IMR-90 (cell line): ENCODE measurements at regions not wholly inside any gene's neighbourhood (a gene's known extent, or its start where the extent isn't known, plus 50 kb on each side); places are given as distances from the start of the nearest gene placed in this dataset.

Experiments used
- ATAC-seq: fragments of 200-7000 bp; cut with Tn5 transposase; 2 replicates; pipeline ENCODE4 v1.9.1; 2020; ENCODE audit warnings: low read depth, mild to moderate bottlenecking, moderate library complexity
- BruUV-seq: library from RNA; stranded (reverse); fragments of 400-500 nt; replicated peaks from 2 replicates; lab custom pipeline; 2021; lab: Mats Ljungman, UMichigan
- CTCF ChIA-PET: fragments of 300-600 bp; formaldehyde crosslinking; extraction: SDS; loops from one replicate; lab custom pipeline; 2021; ENCODE audit warnings: antibody characterized with exemption; lab: Yijun Ruan, JAX
- POLR2A ChIA-PET: fragments of 300-600 bp; sonication (Branson Sonifier 250); formaldehyde crosslinking; loops from one replicate; lab custom pipeline; 2022; ENCODE audit warnings: antibody characterized with exemption; ENCODE audit not compliant: unreplicated experiment; lab: Charles Lee
- DNase-seq: peaks from one replicate; pipeline ENCODE4 v3.0.0; 2013
- H2AFZ ChIP-seq: replicated peaks from 2 replicates; pipeline ENCODE3; 2013; ENCODE audit warnings: low read length, mild to moderate bottlenecking; ENCODE audit not compliant: poor library complexity
- H2AK5ac ChIP-seq: 2 replicates; pipeline ENCODE4 v1.6.1; 2013; ENCODE audit warnings: low read depth, low read length, inconsistent platforms
- H2AK9ac ChIP-seq: replicated peaks from 2 replicates; pipeline ENCODE3; 2013; ENCODE audit warnings: mild to moderate bottlenecking, low read depth, low read length, moderate library complexity; ENCODE audit not compliant: poor library complexity
- H2BK120ac ChIP-seq: 2 replicates; pipeline ENCODE4 v1.6.1; 2013; ENCODE audit warnings: low read depth, low read length, inconsistent platforms
- H2BK15ac ChIP-seq: 3 replicates; pipeline ENCODE4 v1.6.1; 2013; ENCODE audit warnings: low read depth, low read length, inconsistent platforms
- H2BK20ac ChIP-seq: 2 replicates; pipeline ENCODE4 v1.6.1; 2013; ENCODE audit warnings: low read depth, mild to moderate bottlenecking, inconsistent platforms, low read length, moderate library complexity
- H2BK5ac ChIP-seq: 2 replicates; pipeline ENCODE4 v1.6.1; 2013; ENCODE audit warnings: mild to moderate bottlenecking, low read depth, low read length, inconsistent platforms; ENCODE audit not compliant: poor library complexity, severe bottlenecking
- H3K14ac ChIP-seq: replicated peaks from 2 replicates; pipeline ENCODE4 v1.6.1; 2013; ENCODE audit warnings: low read depth, low read length, inconsistent platforms
- H3K18ac ChIP-seq: 2 replicates; pipeline ENCODE4 v1.6.1; 2013; ENCODE audit warnings: low read depth, low read length, control low read depth
- H3K23ac ChIP-seq: 2 replicates; pipeline ENCODE4 v1.6.1; 2013; ENCODE audit warnings: low read depth, low read length, inconsistent platforms
- H3K27ac ChIP-seq: 2 replicates; pipeline ENCODE4 v1.5.1; 2013; ENCODE audit warnings: mild to moderate bottlenecking, control low read depth, low read length; ENCODE audit not compliant: insufficient read depth
- H3K27me3 ChIP-seq: 2 replicates; pipeline ENCODE4 v1.6.1; 2013; ENCODE audit warnings: low read length; ENCODE audit not compliant: control insufficient read depth, insufficient read depth
- H3K36me3 ChIP-seq: 2 replicates; pipeline ENCODE4 v1.6.1; 2013; ENCODE audit warnings: low read length, mixed read lengths; ENCODE audit not compliant: control insufficient read depth, insufficient read depth
- H3K4ac ChIP-seq: 2 replicates; pipeline ENCODE4 v1.6.1; 2013; ENCODE audit warnings: low read depth, low read length, inconsistent platforms
- H3K4me1 ChIP-seq: 2 replicates; pipeline ENCODE4 v1.6.1; 2013; ENCODE audit warnings: low read length, mixed read lengths; ENCODE audit not compliant: control insufficient read depth, insufficient read depth
- H3K4me2 ChIP-seq: 2 replicates; pipeline ENCODE4 v1.6.1; 2013; ENCODE audit warnings: low read depth, mild to moderate bottlenecking, control low read depth, low read length, moderate library complexity
- H3K4me3 ChIP-seq: 2 replicates; pipeline ENCODE4 v1.5.1; 2013; ENCODE audit warnings: low read depth, mild to moderate bottlenecking, control low read depth, low read length, moderate library complexity; ENCODE audit not compliant: insufficient read depth
- H3K56ac ChIP-seq: 2 replicates; pipeline ENCODE4 v1.6.1; 2013; ENCODE audit warnings: low read length, inconsistent platforms; ENCODE audit not compliant: insufficient read depth; ENCODE audit errors: extremely low read depth
- H3K79me1 ChIP-seq, 2 experiments: 2 replicates each; pipeline ENCODE4 v1.6.1; 2013; ENCODE audit warnings: low read length in 2 of 2, inconsistent platforms in 1 of 2, low read depth in 1 of 2
- H3K9ac ChIP-seq: 2 replicates; pipeline ENCODE4 v1.6.1; 2013; ENCODE audit warnings: low read depth, low read length, control low read depth
- H3K9me1 ChIP-seq: 2 replicates; pipeline ENCODE4 v1.6.1; 2013; ENCODE audit warnings: low read length, inconsistent platforms; ENCODE audit not compliant: insufficient read depth
- H3K9me3 ChIP-seq: 2 replicates; pipeline ENCODE4 v1.6.1; 2013; ENCODE audit warnings: low read length; ENCODE audit not compliant: control insufficient read depth, insufficient read depth
- H4K20me1 ChIP-seq: 2 replicates; pipeline ENCODE4 v1.6.1; 2013; ENCODE audit warnings: low read length, inconsistent platforms; ENCODE audit not compliant: insufficient read depth
- H4K5ac ChIP-seq: 2 replicates; pipeline ENCODE4 v1.6.1; 2013; ENCODE audit warnings: mild to moderate bottlenecking, low read depth, low read length, control low read depth
- H4K8ac ChIP-seq, 2 experiments: 2 replicates each; pipeline ENCODE4 v1.6.1; 2013; ENCODE audit warnings: low read depth in 2 of 2, low read length in 2 of 2, control low read depth in 1 of 2, inconsistent platforms in 1 of 2
- H4K91ac ChIP-seq: 2 replicates; pipeline ENCODE4 v1.6.1; 2013; ENCODE audit warnings: low read depth, low read length, inconsistent platforms; ENCODE audit not compliant: insufficient read depth
- BHLHE40 ChIP-seq: fragments of 150-350 bp; IDR thresholded peaks from 2 replicates; pipeline ENCODE4 v1.6.1; 2016; ENCODE audit warnings: mild to moderate bottlenecking, low read depth, low read length
- CEBPB ChIP-seq: IDR thresholded peaks from 2 replicates; pipeline ENCODE4 v1.6.1; 2012; ENCODE audit warnings: low read depth, low read length, improper control_type of control experiment
- CHD1 ChIP-seq: IDR thresholded peaks from 2 replicates; pipeline ENCODE4 v1.6.1; 2012; ENCODE audit warnings: low read depth, low read length, improper control_type of control experiment
- CTCF ChIP-seq: conservative IDR thresholded peaks from 2 replicates; pipeline ENCODE4 v1.5.1; 2012; ENCODE audit warnings: mild to moderate bottlenecking, low read depth, low read length, improper control_type of control experiment
- FOS ChIP-seq: fragments of 150-350 bp; IDR thresholded peaks from 2 replicates; pipeline ENCODE4 v1.6.1; 2016; ENCODE audit warnings: low read depth, low read length
- MAFK ChIP-seq: IDR thresholded peaks from 2 replicates; pipeline ENCODE4 v1.6.1; 2012; ENCODE audit warnings: low read depth, low read length, improper control_type of control experiment
- MAZ ChIP-seq: IDR thresholded peaks from 2 replicates; pipeline ENCODE4 v1.6.1; 2012; ENCODE audit warnings: low read depth, mild to moderate bottlenecking, low read length, improper control_type of control experiment, moderate library complexity, borderline replicate concordance
- MXI1 ChIP-seq: IDR thresholded peaks from 2 replicates; pipeline ENCODE4 v1.6.1; 2012; ENCODE audit warnings: low read depth, mild to moderate bottlenecking, low read length, moderate library complexity, borderline replicate concordance
- NFE2L2 ChIP-seq: fragments of 150-350 bp; IDR thresholded peaks from 2 replicates; pipeline ENCODE4 v1.6.1; 2016; ENCODE audit warnings: low read depth, mild to moderate bottlenecking, low read length
- POLR2A ChIP-seq: IDR thresholded peaks from 2 replicates; pipeline ENCODE4 v1.6.1; 2012; ENCODE audit warnings: mild to moderate bottlenecking, low read depth, low read length
- RAD21 ChIP-seq: IDR thresholded peaks from 2 replicates; pipeline ENCODE4 v1.6.1; 2012; ENCODE audit warnings: low read length, improper control_type of control experiment
- RCOR1 ChIP-seq: IDR thresholded peaks from 2 replicates; pipeline ENCODE4 v1.6.1; 2012; ENCODE audit warnings: mild to moderate bottlenecking, low read length, improper control_type of control experiment; ENCODE audit not compliant: insufficient replicate concordance
- RFX5 ChIP-seq: IDR thresholded peaks from 2 replicates; pipeline ENCODE4 v1.8.0; 2012; ENCODE audit warnings: low read depth, mild to moderate bottlenecking, low read length, moderate library complexity
- SMC3 ChIP-seq: fragments of 150-350 bp; IDR thresholded peaks from 2 replicates; pipeline ENCODE4 v1.6.1; 2016; ENCODE audit warnings: low read depth, mild to moderate bottlenecking, antibody characterized with exemption, low read length, moderate library complexity
- USF2 ChIP-seq: fragments of 150-350 bp; IDR thresholded peaks from 2 replicates; pipeline ENCODE4 v1.6.1; 2017; ENCODE audit warnings: mild to moderate bottlenecking, antibody characterized with exemption, low read length, low read depth
- WGBS, 2 experiments: methylation state at CpG; one replicate each; pipeline versions ENCODE4 v1.1.5 to v1.1.7; 2013; ENCODE audit warnings: missing lambda C conversion rate in 2 of 2; ENCODE audit not compliant: insufficient read length in 1 of 2; ENCODE audit errors: extremely low coverage in 2 of 2; 5-methylcytosine and 5-hydroxymethylcytosine counted together
- dilution Hi-C: fragments of 300-500 bp; cut with HindIII; formaldehyde crosslinking; loops from one replicate; pipeline ENCODE4 v1.14.3; 2018; ENCODE audit warnings: low sequenced_read_pairs; ENCODE audit not compliant: unreplicated experiment
- in situ Hi-C: fragments of 300-500 bp; cut with MboI; formaldehyde crosslinking; loops from 3 replicates; pipeline ENCODE4 v1.14.3; 2019; ENCODE audit warnings: low sequenced_read_pairs, inconsistent platforms, mixed read lengths
- intact Hi-C: fragments of 100-400 bp; cut with micrococcal nuclease; formaldehyde crosslinking; loops from 2 replicates; pipeline ENCODE4 v1.10.0; 2022
- TF ChIP-seq, protein P1 (sequence below): fragments of 150-350 bp; IDR thresholded peaks from 2 replicates; pipeline ENCODE4 v1.6.1; 2016; ENCODE audit warnings: low read depth, mild to moderate bottlenecking, low read length, moderate library complexity, borderline replicate concordance

- 83% methylated on average over 1 of the region's 6 CpGs; no CpG with 5 or more reads in 1 of the 2 experiments for WGBS, 2 experiments
- POLR2A ChIA-PET, result no interaction called here
- no peak overlapping the region for H3K9ac ChIP-seq
- no peaks in the 10 kb centered on the region for H3K36me3 ChIP-seq
- intact Hi-C loops, result no loop called here
- ATAC-seq (no peak), DNase-seq (no peak)
- no peak overlapping the region for H3K23ac ChIP-seq
- no peak overlapping the region for H2BK20ac ChIP-seq
- no peak overlapping the region for H2BK120ac ChIP-seq
- no peak overlapping the region for H2AK5ac ChIP-seq
- TF ChIP-seq MAZ (no peak), FOS (no peak), MAFK (no peak), SMC3 (no peak), NFE2L2 (no peak), RFX5 (no peak), CTCF (no peak), POLR2A (no peak), RCOR1 (no peak), RAD21 (no peak), CEBPB (no peak), CHD1 (no peak), BHLHE40 (no peak), MXI1 (no peak), USF2 (no peak)
- TF ChIP-seq, protein P1, sequence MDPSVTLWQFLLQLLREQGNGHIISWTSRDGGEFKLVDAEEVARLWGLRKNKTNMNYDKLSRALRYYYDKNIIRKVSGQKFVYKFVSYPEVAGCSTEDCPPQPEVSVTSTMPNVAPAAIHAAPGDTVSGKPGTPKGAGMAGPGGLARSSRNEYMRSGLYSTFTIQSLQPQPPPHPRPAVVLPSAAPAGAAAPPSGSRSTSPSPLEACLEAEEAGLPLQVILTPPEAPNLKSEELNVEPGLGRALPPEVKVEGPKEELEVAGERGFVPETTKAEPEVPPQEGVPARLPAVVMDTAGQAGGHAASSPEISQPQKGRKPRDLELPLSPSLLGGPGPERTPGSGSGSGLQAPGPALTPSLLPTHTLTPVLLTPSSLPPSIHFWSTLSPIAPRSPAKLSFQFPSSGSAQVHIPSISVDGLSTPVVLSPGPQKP, result no peak
- H3K27me3 ChIP-seq, result no peaks in the 10 kb centered on the region
- H4K8ac ChIP-seq, result no peak overlapping the region
- CTCF ChIA-PET, result no interaction called here
- no peak overlapping the region for H4K91ac ChIP-seq
- in situ Hi-C loops, result no loop called here
- H2AFZ ChIP-seq, result no peak overlapping the region
- H3K14ac ChIP-seq, result no peak overlapping the region
- H3K18ac ChIP-seq, result no peak overlapping the region
- no peaks in the 10 kb centered on the region for H4K20me1 ChIP-seq
- no peak overlapping the region for H3K56ac ChIP-seq
- H3K4ac ChIP-seq, result no peak overlapping the region
- H2AK9ac ChIP-seq, result no peak overlapping the region
- no peak overlapping the region for H3K4me3 ChIP-seq
- dilution Hi-C loops, result no loop called here
- no peak overlapping the region for H4K5ac ChIP-seq
- peaks cover 2% of the 10 kb centered on the region for H3K9me3 ChIP-seq
- H2BK15ac ChIP-seq, result no peak overlapping the region
- H3K4me2 ChIP-seq, result no peak overlapping the region
- H3K4me1 ChIP-seq, result no peaks in the 10 kb centered on the region
- no peaks in the 10 kb centered on the region for H3K79me1 ChIP-seq
- H3K27ac ChIP-seq, result no peak overlapping the region
- no peak overlapping the region for H2BK5ac ChIP-seq
- BruUV-seq, result no TSS peak
- no peaks in the 10 kb centered on the region for H3K9me1 ChIP-seq
Observed at GRCh38 chr7:53485354-53485753, 449.9 kb downstream of the POM121L12 start.
